ENCODE measurements at regions not wholly inside any gene's neighbourhood (a gene's known extent, or its start where the extent isn't known, plus 50 kb on each side); places are given as distances from the start of the nearest gene placed in this dataset.

DNA sequence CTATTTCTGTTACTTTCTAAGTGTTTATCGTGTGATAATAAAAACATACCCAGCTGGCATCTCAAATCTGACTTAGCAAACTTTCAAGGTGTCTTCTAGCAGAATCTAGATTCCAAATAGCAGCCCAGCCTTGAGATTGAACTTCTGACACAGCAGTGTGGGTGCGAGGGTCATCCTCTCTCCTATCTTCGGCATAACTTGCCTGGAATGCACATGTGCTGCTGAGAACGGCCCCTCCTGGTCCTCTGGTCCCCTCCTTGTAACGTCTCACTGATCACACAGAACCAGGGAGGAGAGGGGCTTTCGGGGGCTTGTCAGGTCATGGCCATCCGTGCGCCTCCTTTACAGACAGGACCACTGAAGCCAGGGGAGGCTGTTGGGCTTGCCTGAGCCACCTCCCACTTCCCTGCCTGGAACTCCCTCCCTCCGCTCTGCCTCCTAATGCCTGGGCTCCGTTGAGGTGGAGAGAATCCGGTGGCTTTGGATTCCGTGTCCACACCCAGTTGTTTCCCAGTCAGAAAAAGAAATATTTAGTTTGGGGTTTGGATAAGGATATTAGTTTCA is 344.4 kb upstream of the C2CD4B start:
- H3K27me3 ChIP-seq (ENCODE audit: control insufficient read depth, insufficient read depth, low read length): no peaks in the 10 kb centered on the region
- ChIA-PET POLR2A (no interaction called here), CTCF (interaction anchor here (0.9 to 1.3 kb wide), 3 partner anchors 40 to 233 kb away, joined by 3 read pairs; partner anchors contain the start of gene TLN2)
- H3K36me3 ChIP-seq (ENCODE audit: control insufficient read depth, insufficient read depth, low read length): no peaks in the 10 kb centered on the region
- H3K4me3 ChIP-seq (ENCODE audit: low read depth, low read length): no peak overlapping the region
- TF ChIP-seq, protein P1, sequence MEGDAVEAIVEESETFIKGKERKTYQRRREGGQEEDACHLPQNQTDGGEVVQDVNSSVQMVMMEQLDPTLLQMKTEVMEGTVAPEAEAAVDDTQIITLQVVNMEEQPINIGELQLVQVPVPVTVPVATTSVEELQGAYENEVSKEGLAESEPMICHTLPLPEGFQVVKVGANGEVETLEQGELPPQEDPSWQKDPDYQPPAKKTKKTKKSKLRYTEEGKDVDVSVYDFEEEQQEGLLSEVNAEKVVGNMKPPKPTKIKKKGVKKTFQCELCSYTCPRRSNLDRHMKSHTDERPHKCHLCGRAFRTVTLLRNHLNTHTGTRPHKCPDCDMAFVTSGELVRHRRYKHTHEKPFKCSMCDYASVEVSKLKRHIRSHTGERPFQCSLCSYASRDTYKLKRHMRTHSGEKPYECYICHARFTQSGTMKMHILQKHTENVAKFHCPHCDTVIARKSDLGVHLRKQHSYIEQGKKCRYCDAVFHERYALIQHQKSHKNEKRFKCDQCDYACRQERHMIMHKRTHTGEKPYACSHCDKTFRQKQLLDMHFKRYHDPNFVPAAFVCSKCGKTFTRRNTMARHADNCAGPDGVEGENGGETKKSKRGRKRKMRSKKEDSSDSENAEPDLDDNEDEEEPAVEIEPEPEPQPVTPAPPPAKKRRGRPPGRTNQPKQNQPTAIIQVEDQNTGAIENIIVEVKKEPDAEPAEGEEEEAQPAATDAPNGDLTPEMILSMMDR (IDR thresholded peaks at IDR 0.05; ENCODE audit: insufficient read depth, low read depth, low read length): no peak
- DNase-seq (ENCODE audit: low read depth): no peak

DNA sequence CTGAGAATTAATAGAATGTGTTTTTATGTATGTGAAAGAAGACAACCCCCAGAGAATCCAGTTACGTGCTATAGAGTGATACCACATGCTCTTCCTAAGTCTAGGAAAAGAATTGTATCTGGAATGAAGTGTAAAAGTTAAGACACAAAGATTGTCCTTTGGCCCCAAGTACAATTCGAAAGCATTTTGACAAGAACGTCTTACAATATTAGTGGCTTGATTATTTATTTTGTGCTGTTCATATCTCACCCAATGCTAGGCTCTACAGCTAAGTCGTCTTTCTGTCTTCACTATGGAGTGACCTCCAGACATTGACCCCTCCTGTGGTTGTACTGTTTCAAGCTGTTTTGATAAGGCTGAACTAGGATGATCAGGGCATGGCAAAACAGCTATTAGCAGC is 345.7 kb upstream of the C2CD4B start:
- POLR2A ChIA-PET: no interaction called here
- Histone ChIP-seq H3K27me3 (ENCODE audit: control insufficient read depth, insufficient read depth, low read length) (no peaks in the 10 kb centered on the region), H3K4me3 (ENCODE audit: low read depth, low read length) (no peak overlapping the region), H3K36me3 (ENCODE audit: control insufficient read depth, insufficient read depth, low read length) (no peaks in the 10 kb centered on the region)
- CTCF ChIA-PET: no interaction called here
- DNase-seq (ENCODE audit: low read depth): no peak
- TF ChIP-seq, protein P1 (IDR thresholded peaks at IDR 0.05; ENCODE audit: insufficient read depth, low read depth, low read length): no peak

DNA sequence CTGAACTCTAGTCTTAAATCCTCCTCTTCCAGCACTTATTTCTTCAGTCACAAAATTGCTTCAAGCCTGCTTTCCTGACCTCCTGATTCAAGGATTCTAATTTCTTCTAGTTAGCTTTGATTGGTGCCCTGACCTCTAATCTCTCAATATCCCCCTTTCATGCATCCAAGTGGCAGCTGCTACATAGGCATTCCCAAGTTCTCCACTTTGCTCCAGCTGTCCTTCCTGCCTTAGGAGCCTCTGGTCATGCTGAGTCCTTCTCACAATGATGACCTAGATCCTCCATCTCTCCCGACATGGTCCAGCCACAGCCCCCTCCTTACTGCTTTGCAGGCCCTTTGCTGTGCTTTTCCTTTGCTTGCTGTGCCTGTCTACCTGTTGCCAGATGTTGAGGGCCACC is 347.8 kb upstream of the C2CD4B start:
- TF ChIP-seq, protein P1 (IDR thresholded peaks at IDR 0.05; ENCODE audit: insufficient read depth, low read depth, low read length): no peak
- CTCF ChIA-PET: no interaction called here
- no peaks in the 10 kb centered on the region for H3K36me3 ChIP-seq (ENCODE audit: control insufficient read depth, insufficient read depth, low read length)
- H3K27me3 ChIP-seq (ENCODE audit: control insufficient read depth, insufficient read depth, low read length): no peaks in the 10 kb centered on the region
- H3K4me3 ChIP-seq (ENCODE audit: low read depth, low read length): no peak overlapping the region
- no peak for DNase-seq (ENCODE audit: low read depth)
- POLR2A ChIA-PET: no interaction called here

DNA sequence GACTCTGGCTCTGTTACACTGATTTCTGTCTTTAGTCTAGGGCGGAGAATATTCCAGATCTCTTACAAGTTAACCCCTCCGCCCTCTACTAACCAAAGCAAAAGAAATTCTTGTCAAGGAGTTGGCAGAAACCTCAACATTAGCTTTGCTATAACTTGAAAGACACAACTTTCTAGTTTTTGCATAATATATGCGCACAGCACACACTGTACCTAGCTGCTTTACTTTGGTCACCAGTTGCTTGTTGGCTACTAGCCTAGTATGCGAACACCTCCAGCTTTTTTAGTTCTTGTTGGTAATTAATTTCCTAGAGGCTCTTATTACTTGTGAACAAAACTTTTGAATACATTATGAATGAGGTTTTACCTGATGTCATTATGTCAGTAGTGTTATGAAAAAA is 348.8 kb upstream of the C2CD4B start:
- CTCF ChIA-PET: interaction anchor here (0.8 kb wide), 1 partner anchor 8 kb away, joined by 5 read pairs; no protein-coding TSS in a partner anchor
- TF ChIP-seq, protein P1 (IDR thresholded peaks at IDR 0.05; ENCODE audit: insufficient read depth, low read depth, low read length): no peak
- DNase-seq (ENCODE audit: low read depth): no peak
- POLR2A ChIA-PET: interaction anchor here (0.5 kb wide), 1 partner anchor 18 kb away, joined by 5 read pairs; no protein-coding TSS in a partner anchor
- H3K27me3 ChIP-seq (ENCODE audit: control insufficient read depth, insufficient read depth, low read length): no peaks in the 10 kb centered on the region
- no peaks in the 10 kb centered on the region for H3K36me3 ChIP-seq (ENCODE audit: control insufficient read depth, insufficient read depth, low read length)
- H3K4me3 ChIP-seq (ENCODE audit: low read depth, low read length): no peak overlapping the region

DNA sequence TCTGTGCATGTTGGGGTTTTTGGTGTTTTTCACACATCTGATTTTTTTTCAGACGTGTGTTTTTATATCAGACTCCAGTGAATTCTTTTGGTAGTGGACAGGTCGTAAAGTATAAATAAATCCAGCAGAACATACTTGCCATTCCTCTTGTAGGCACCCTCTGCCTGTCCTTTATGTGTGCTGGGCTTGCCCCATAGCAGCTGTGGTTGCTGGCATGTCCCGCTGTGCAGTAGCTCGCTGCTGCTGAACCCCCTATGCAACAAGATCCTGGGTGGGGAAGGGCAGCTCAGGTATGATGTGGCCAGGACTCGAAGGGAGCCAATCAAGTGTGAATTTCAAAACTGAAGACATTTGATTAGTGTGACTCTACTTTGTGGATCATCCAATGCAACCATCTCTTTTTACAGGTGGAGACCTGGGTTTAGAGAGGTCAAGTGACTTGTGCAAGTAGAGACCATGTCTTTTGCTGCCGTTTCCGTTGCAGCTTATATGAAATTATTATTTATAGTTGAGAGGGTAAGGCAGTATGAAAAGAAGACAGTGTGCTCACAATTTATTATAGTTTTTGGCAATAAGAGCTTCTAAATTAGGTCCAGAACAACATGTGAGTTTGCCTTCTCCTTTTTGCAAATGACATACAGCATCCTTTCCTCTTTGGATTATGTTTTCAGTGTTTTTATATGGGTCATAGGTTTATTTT is 350.8 kb upstream of the C2CD4B start:
- POLR2A ChIA-PET: no interaction called here
- Histone ChIP-seq H3K36me3 (ENCODE audit: control insufficient read depth, insufficient read depth, low read length) (no peaks in the 10 kb centered on the region), H3K27me3 (ENCODE audit: control insufficient read depth, insufficient read depth, low read length) (no peaks in the 10 kb centered on the region), H3K4me3 (ENCODE audit: low read depth, low read length) (no peak overlapping the region)
- CTCF ChIA-PET: interaction anchor here (0.9 to 1.2 kb wide), 5 partner anchors 8 to 157 kb away, joined by 3 to 4 read pairs (median 4); no protein-coding TSS in a partner anchor
- no peak for DNase-seq (ENCODE audit: low read depth)
- TF ChIP-seq, protein P1 (IDR thresholded peaks at IDR 0.05; ENCODE audit: insufficient read depth, low read depth, low read length): no peak
